ENCODE measurements at regions not wholly inside any gene's neighbourhood (a gene's known extent, or its start where the extent isn't known, plus 50 kb on each side); places are given as distances from the start of the nearest gene placed in this dataset.

GRCh38 chr5:96302174-96302738 lies 130.8 kb downstream of the PCSK1 start:
- TF ChIP-seq CTCF (IDR thresholded peaks at IDR 0.05): no peak
- no peak for TF ChIP-seq POLR2A (IDR thresholded peaks at IDR 0.05)
